ENCODE measurements at regions not wholly inside any gene's neighbourhood (a gene's known extent, or its start where the extent isn't known, plus 50 kb on each side); places are given as distances from the start of the nearest gene placed in this dataset.

GRCh38 chrX:39402158-39402557 lies 600.9 kb downstream of the MID1IP1 start:
- peaks cover 0 to 2% (median 0%) of the 10 kb centered on the region in 7 donors for H3K9me3 Mint-ChIP-seq
- H3K4me1 Mint-ChIP-seq = peaks cover 0 to 2% (median 0%) of the 10 kb centered on the region in 4 donors
- H3K27me3 ChIP-seq (ENCODE audit: control insufficient read depth, insufficient read depth, low read length) = no peaks in the 10 kb centered on the region
- no peak overlapping the region for H3K4me3 ChIP-seq (ENCODE audit: low read depth, low read length)
- H3K9me3 ChIP-seq (ENCODE audit: control insufficient read depth in 2 of 2, low read length in 2 of 2) = no peaks in the 10 kb centered on the region
- no peaks in the 10 kb centered on the region for H3K36me3 Mint-ChIP-seq
- no peaks in the 10 kb centered on the region for H3K36me3 ChIP-seq (ENCODE audit: control insufficient read depth, insufficient read depth, low read length)
- no peak overlapping the region for H3K27ac Mint-ChIP-seq
- DNase-seq = no peak
- H3K4me3 Mint-ChIP-seq = no peak overlapping the region
- H3K27ac ChIP-seq (ENCODE audit: insufficient read depth, low read length, poor library complexity, severe bottlenecking) = no peak overlapping the region
- no peaks in the 10 kb centered on the region for H3K4me1 ChIP-seq (ENCODE audit: control insufficient read depth, insufficient read depth, low read length, poor library complexity, severe bottlenecking)
- H3K27me3 Mint-ChIP-seq = peaks cover 6% of the 10 kb centered on the region
- no peak for ATAC-seq (ENCODE audit: low read depth in 2 of 2)

- no peaks in the 10 kb centered on the region for H3K4me1 ChIP-seq (ENCODE audit: control insufficient read depth, insufficient read depth, low read length, poor library complexity, severe bottlenecking)
- Mint-ChIP-seq H3K4me1 (no peaks in the 10 kb centered on the region), H3K36me3 (no peaks in the 10 kb centered on the region), H3K27me3 (peaks cover 4% of the 10 kb centered on the region), H3K27ac (no peak overlapping the region), H3K9me3 (peaks cover 0 to 2% (median 0%) of the 10 kb centered on the region in 7 donors), H3K4me3 (no peak overlapping the region)
- ATAC-seq (ENCODE audit: low read depth in 2 of 2) = no peak
- no peaks in the 10 kb centered on the region for H3K36me3 ChIP-seq (ENCODE audit: control insufficient read depth, insufficient read depth, low read length)
- no peaks in the 10 kb centered on the region for H3K27me3 ChIP-seq (ENCODE audit: control insufficient read depth, insufficient read depth, low read length)
- no peaks in the 10 kb centered on the region for H3K9me3 ChIP-seq (ENCODE audit: control insufficient read depth in 2 of 2, low read length in 2 of 2)
- no peak overlapping the region for H3K27ac ChIP-seq (ENCODE audit: insufficient read depth, low read length, poor library complexity, severe bottlenecking)
- no peak for DNase-seq
- H3K4me3 ChIP-seq (ENCODE audit: low read depth, low read length) = no peak overlapping the region
Measured at GRCh38 chrX:39406799-39407198, 605.5 kb downstream of the MID1IP1 start.

GRCh38 chrX:39409246-39409917 lies 608.1 kb downstream of the MID1IP1 start:
- Histone ChIP-seq H3K4me3 (ENCODE audit: low read depth, low read length) (no peak overlapping the region), H3K27me3 (ENCODE audit: control insufficient read depth, insufficient read depth, low read length) (no peaks in the 10 kb centered on the region), H3K27ac (ENCODE audit: insufficient read depth, low read length, poor library complexity, severe bottlenecking) (no peak overlapping the region), H3K9me3 (ENCODE audit: control insufficient read depth in 2 of 2, low read length in 2 of 2) (no peaks in the 10 kb centered on the region), H3K36me3 (ENCODE audit: control insufficient read depth, insufficient read depth, low read length) (no peaks in the 10 kb centered on the region), H3K4me1 (ENCODE audit: control insufficient read depth, insufficient read depth, low read length, poor library complexity, severe bottlenecking) (no peaks in the 10 kb centered on the region)
- no peak for DNase-seq
- Mint-ChIP-seq H3K9me3 (peaks cover 0 to 2% (median 0%) of the 10 kb centered on the region in 7 donors), H3K4me3 (no peak overlapping the region), H3K27me3 (peaks cover 4% of the 10 kb centered on the region), H3K27ac (no peak overlapping the region), H3K36me3 (no peaks in the 10 kb centered on the region), H3K4me1 (no peaks in the 10 kb centered on the region)
- no peak for ATAC-seq (ENCODE audit: low read depth in 2 of 2)

GRCh38 chrX:39414290-39414854 lies 613.1 kb downstream of the MID1IP1 start:
- no peak for ATAC-seq (ENCODE audit: low read depth in 2 of 2)

GRCh38 chrX:39416547-39417260 lies 615.4 kb downstream of the MID1IP1 start:
- Mint-ChIP-seq H3K4me1 (peaks cover 0 to 11% (median 6%) of the 10 kb centered on the region in 4 donors), H3K27me3 (no peaks in the 10 kb centered on the region), H3K27ac (no peak overlapping the region), H3K9me3 (peaks cover 0 to 2% (median 0%) of the 10 kb centered on the region in 7 donors), H3K4me3 (no peak overlapping the region), H3K36me3 (peaks cover 3% of the 10 kb centered on the region)
- no peaks in the 10 kb centered on the region for H3K36me3 ChIP-seq (ENCODE audit: control insufficient read depth, insufficient read depth, low read length)
- H3K4me1 ChIP-seq (ENCODE audit: control insufficient read depth, insufficient read depth, low read length, poor library complexity, severe bottlenecking) = no peaks in the 10 kb centered on the region
- no peak overlapping the region for H3K27ac ChIP-seq (ENCODE audit: insufficient read depth, low read length, poor library complexity, severe bottlenecking)
- H3K4me3 ChIP-seq (ENCODE audit: low read depth, low read length) = no peak overlapping the region
- no peaks in the 10 kb centered on the region for H3K27me3 ChIP-seq (ENCODE audit: control insufficient read depth, insufficient read depth, low read length)
- DNase-seq (no peak), ATAC-seq (ENCODE audit: low read depth in 2 of 2) (no peak)
- H3K9me3 ChIP-seq (ENCODE audit: control insufficient read depth in 2 of 2, low read length in 2 of 2) = no peaks in the 10 kb centered on the region

More at GRCh38 chrX:39414290-39414854, 613.1 kb downstream of the MID1IP1 start:
- Histone ChIP-seq H3K27me3 (ENCODE audit: control insufficient read depth, insufficient read depth, low read length) (no peaks in the 10 kb centered on the region), H3K36me3 (ENCODE audit: control insufficient read depth, insufficient read depth, low read length) (no peaks in the 10 kb centered on the region), H3K4me1 (ENCODE audit: control insufficient read depth, insufficient read depth, low read length, poor library complexity, severe bottlenecking) (no peaks in the 10 kb centered on the region), H3K4me3 (ENCODE audit: low read depth, low read length) (no peak overlapping the region), H3K9me3 (ENCODE audit: control insufficient read depth in 2 of 2, low read length in 2 of 2) (no peaks in the 10 kb centered on the region), H3K27ac (ENCODE audit: insufficient read depth, low read length, poor library complexity, severe bottlenecking) (no peak overlapping the region)
- Mint-ChIP-seq H3K27me3 (peaks cover 4% of the 10 kb centered on the region), H3K9me3 (peaks cover 0 to 4% (median 0%) of the 10 kb centered on the region in 7 donors), H3K36me3 (peaks cover 3% of the 10 kb centered on the region), H3K4me1 (peaks cover 0 to 11% (median 6%) of the 10 kb centered on the region in 4 donors), H3K27ac (no peak overlapping the region), H3K4me3 (no peak overlapping the region)
- DNase-seq = no peak

- no peaks in the 10 kb centered on the region for H3K27me3 Mint-ChIP-seq
- H3K36me3 Mint-ChIP-seq = peaks cover 3% of the 10 kb centered on the region
- H3K4me3 Mint-ChIP-seq = no peak overlapping the region
Measured at GRCh38 chrX:39418254-39418704, 617.0 kb downstream of the MID1IP1 start.

GRCh38 chrX:39418731-39419638 lies 617.7 kb downstream of the MID1IP1 start:
- no peak overlapping the region for H3K4me3 Mint-ChIP-seq
- no peak for DNase-seq
- H3K27me3 Mint-ChIP-seq = no peaks in the 10 kb centered on the region
- Histone ChIP-seq H3K4me1 (ENCODE audit: control insufficient read depth, insufficient read depth, low read length, poor library complexity, severe bottlenecking) (no peaks in the 10 kb centered on the region), H3K27me3 (ENCODE audit: control insufficient read depth, insufficient read depth, low read length) (no peaks in the 10 kb centered on the region), H3K4me3 (ENCODE audit: low read depth, low read length) (no peak overlapping the region), H3K27ac (ENCODE audit: insufficient read depth, low read length, poor library complexity, severe bottlenecking) (no peak overlapping the region), H3K9me3 (ENCODE audit: control insufficient read depth in 2 of 2, low read length in 2 of 2) (no peaks in the 10 kb centered on the region), H3K36me3 (ENCODE audit: control insufficient read depth, insufficient read depth, low read length) (no peaks in the 10 kb centered on the region)
- H3K27ac Mint-ChIP-seq = peak overlapping the region in 2 of 3 donors; percentile 23 to 52
- H3K36me3 Mint-ChIP-seq = peaks cover 3% of the 10 kb centered on the region
- peaks cover 0 to 11% (median 8%) of the 10 kb centered on the region in 4 donors for H3K4me1 Mint-ChIP-seq
- no peak for ATAC-seq (ENCODE audit: low read depth in 2 of 2)
- H3K9me3 Mint-ChIP-seq = peaks cover 0 to 4% (median 0%) of the 10 kb centered on the region in 7 donors

More at GRCh38 chrX:39418254-39418704, 617.0 kb downstream of the MID1IP1 start:
- DNase-seq (no peak), ATAC-seq (ENCODE audit: low read depth in 2 of 2) (no peak)
- no peak overlapping the region for H3K4me3 ChIP-seq (ENCODE audit: low read depth, low read length)
- H3K27ac ChIP-seq (ENCODE audit: insufficient read depth, low read length, poor library complexity, severe bottlenecking) = no peak overlapping the region
- peaks cover 0 to 4% (median 0%) of the 10 kb centered on the region in 7 donors for H3K9me3 Mint-ChIP-seq
- H3K36me3 ChIP-seq (ENCODE audit: control insufficient read depth, insufficient read depth, low read length) = no peaks in the 10 kb centered on the region
- H3K9me3 ChIP-seq (ENCODE audit: control insufficient read depth in 2 of 2, low read length in 2 of 2) = no peaks in the 10 kb centered on the region
- H3K27ac Mint-ChIP-seq = peak overlapping the region in 2 of 3 donors; percentile 8 to 23
- H3K27me3 ChIP-seq (ENCODE audit: control insufficient read depth, insufficient read depth, low read length) = no peaks in the 10 kb centered on the region
- H3K4me1 ChIP-seq (ENCODE audit: control insufficient read depth, insufficient read depth, low read length, poor library complexity, severe bottlenecking) = no peaks in the 10 kb centered on the region
- H3K4me1 Mint-ChIP-seq = peaks cover 0 to 11% (median 6%) of the 10 kb centered on the region in 4 donors

Measured in CD4-positive, CD25-positive, alpha-beta regulatory T cell (primary cell).